NCI-H2171 (cell line): ENCODE measurements at regions not wholly inside any gene's neighbourhood (a gene's known extent, or its start where the extent isn't known, plus 50 kb on each side); places are given as distances from the start of the nearest gene placed in this dataset.
"Not testable (repeated sequence)": the region's sequence is repeated elsewhere in the genome, so short reads cannot be mapped to it uniquely, and the experiment has no call there.

Experiments
- DNase-seq: peaks from one replicate; lab custom pipeline; 2025; lab: John Stamatoyannopoulos, UW

- no peak for DNase-seq
Observed at GRCh38 chr3:110886222-110886893, 185.3 kb upstream of the NECTIN3 start.

- DNase-seq = no peak
Observed at GRCh38 chr3:110887176-110887575, 184.4 kb upstream of the NECTIN3 start.

- DNase-seq = peak; percentile 51
Observed at GRCh38 chr3:110888625-110889375, 182.8 kb upstream of the NECTIN3 start.

GRCh38 chr3:110889376-110889699 is 182.3 kb upstream of the NECTIN3 start:
- not testable (repeated sequence) for DNase-seq

GRCh38 chr3:110894574-110894973 is 177.0 kb upstream of the NECTIN3 start:
- DNase-seq = no peak

GRCh38 chr3:110895054-110895453 is 176.6 kb upstream of the NECTIN3 start:
- DNase-seq = no peak

GRCh38 chr3:110897046-110897445 is 174.6 kb upstream of the NECTIN3 start:
- no peak for DNase-seq

GRCh38 chr3:110900576-110900975 is 171.0 kb upstream of the NECTIN3 start:
- DNase-seq = no peak

GRCh38 chr3:110901536-110901935 is 170.1 kb upstream of the NECTIN3 start:
- DNase-seq = no peak

- DNase-seq = no peak
Observed at GRCh38 chr3:110902453-110903085, 169.0 kb upstream of the NECTIN3 start.

GRCh38 chr3:110903771-110904519 is 167.7 kb upstream of the NECTIN3 start:
- DNase-seq = no peak

- no peak for DNase-seq
Observed at GRCh38 chr3:110904520-110904890, 167.1 kb upstream of the NECTIN3 start.

GRCh38 chr3:110905121-110905520 is 166.5 kb upstream of the NECTIN3 start:
- no peak for DNase-seq

- no peak for DNase-seq
Observed at GRCh38 chr3:110909839-110910238, 161.8 kb upstream of the NECTIN3 start.

- DNase-seq = no peak
Observed at GRCh38 chr3:110910346-110910955, 161.2 kb upstream of the NECTIN3 start.

GRCh38 chr3:110918963-110919362 is 152.7 kb upstream of the NECTIN3 start:
- no peak for DNase-seq

GRCh38 chr3:110925798-110926197 is 145.8 kb upstream of the NECTIN3 start:
- peak; percentile 4 for DNase-seq

- no peak for DNase-seq
Observed at GRCh38 chr3:110928016-110928662, 143.5 kb upstream of the NECTIN3 start.

GRCh38 chr3:110929816-110930215 is 141.8 kb upstream of the NECTIN3 start:
- no peak for DNase-seq

- no peak for DNase-seq
Observed at GRCh38 chr3:110932567-110932966, 139.0 kb upstream of the NECTIN3 start.

- no peak for DNase-seq
Observed at GRCh38 chr3:110933821-110934426, 137.7 kb upstream of the NECTIN3 start.
